OCI-LY1 (cell line): ENCODE measurements at regions not wholly inside any gene's neighbourhood (a gene's known extent, or its start where the extent isn't known, plus 50 kb on each side); places are given as distances from the start of the nearest gene placed in this dataset.
"Not testable (repeated sequence)": the region's sequence is repeated elsewhere in the genome, so short reads cannot be mapped to it uniquely, and the experiment has no call there.

Experiments used
- H2AFZ ChIP-seq: fragments of 200-600 bp; sonication (generic), shearing (Covaris generic); 2 replicates; pipeline ENCODE4 v1.6.0; 2014; ENCODE audit warnings: antibody characterized with exemption, mild to moderate bottlenecking, low read length
- H3F3A ChIP-seq: fragments of 200-600 bp; sonication (generic), shearing (Covaris generic); 2 replicates; pipeline ENCODE4 v1.6.0; 2014; ENCODE audit warnings: mild to moderate bottlenecking, antibody characterized with exemption, low read length, moderate library complexity; ENCODE audit not compliant: insufficient read depth
- H3K27ac ChIP-seq: fragments of 200-600 bp; sonication (generic); 2 replicates; pipeline ENCODE4 v1.5.1; 2014; ENCODE audit warnings: low read length, mixed run types, mild to moderate bottlenecking, low read depth; ENCODE audit not compliant: poor library complexity, severe bottlenecking
- H3K27me3 ChIP-seq: fragments of 200-600 bp; sonication (generic); 2 replicates; pipeline ENCODE4 v1.6.0; 2014; ENCODE audit warnings: antibody characterized with exemption, mild to moderate bottlenecking, low read length, moderate library complexity; ENCODE audit not compliant: insufficient read depth
- H3K36me3 ChIP-seq: fragments of 200-600 bp; sonication (generic); 2 replicates; pipeline ENCODE4 v1.6.1; 2014; ENCODE audit warnings: mild to moderate bottlenecking, antibody characterized with exemption, low read length, moderate library complexity, mixed read lengths; ENCODE audit not compliant: insufficient read depth
- H3K4me1 ChIP-seq: fragments of 200-600 bp; sonication (generic); 2 replicates; pipeline ENCODE4 v1.5.1; 2014; ENCODE audit warnings: mild to moderate bottlenecking, low read length, moderate library complexity; ENCODE audit not compliant: insufficient read depth, severe bottlenecking
- H3K4me2 ChIP-seq: fragments of 200-600 bp; sonication (generic), shearing (Covaris generic); 2 replicates; pipeline ENCODE4 v1.6.1; 2014; ENCODE audit warnings: low read length
- H3K4me3 ChIP-seq: fragments of 200-600 bp; sonication (generic); 2 replicates; pipeline ENCODE4 v1.5.1; 2014; ENCODE audit warnings: low read length, low read depth, mild to moderate bottlenecking, mixed read lengths; ENCODE audit not compliant: poor library complexity, severe bottlenecking
- H3K79me2 ChIP-seq: fragments of 200-600 bp; shearing (Covaris generic); 2 replicates; pipeline ENCODE4 v1.6.1; 2016; ENCODE audit warnings: mixed run types, low read length, mixed read lengths; ENCODE audit not compliant: insufficient read depth
- H3K9ac ChIP-seq: fragments of 200-600 bp; sonication (generic), shearing (Covaris generic); 2 replicates; pipeline ENCODE4 v1.6.1; 2014; ENCODE audit warnings: mild to moderate bottlenecking, low read length, mixed read lengths
- H3K9me2 ChIP-seq: fragments of 200-600 bp; sonication (generic), shearing (Covaris generic); 2 replicates; pipeline ENCODE4 v1.6.1; 2014; ENCODE audit warnings: low read depth, mild to moderate bottlenecking, low read length, mixed read lengths
- H3K9me3 ChIP-seq: fragments of 200-600 bp; shearing (Covaris generic); 2 replicates; pipeline ENCODE4 v1.6.1; 2014; ENCODE audit warnings: low read length, mixed read lengths
- H4K20me1 ChIP-seq: fragments of 200-600 bp; sonication (generic), shearing (Covaris generic); 2 replicates; pipeline ENCODE4 v1.6.0; 2016; ENCODE audit warnings: mild to moderate bottlenecking, low read length; ENCODE audit not compliant: insufficient read depth
- EZH2 ChIP-seq: fragments of 200-600 bp; sonication (generic), shearing (Covaris generic); IDR thresholded peaks from 2 replicates; pipeline ENCODE4 v1.8.0; 2017; ENCODE audit warnings: borderline replicate concordance, mixed run types, mild to moderate bottlenecking, antibody characterized with exemption, low read length, moderate library complexity, mixed read lengths
- TF ChIP-seq, protein P1 (sequence below): fragments of 200-600 bp; sonication (generic), shearing (Covaris generic); IDR thresholded peaks from 2 replicates; pipeline ENCODE4 v1.5.1; 2017; ENCODE audit warnings: mild to moderate bottlenecking, antibody characterized with exemption, low read length, moderate library complexity, mixed read lengths

DNA sequence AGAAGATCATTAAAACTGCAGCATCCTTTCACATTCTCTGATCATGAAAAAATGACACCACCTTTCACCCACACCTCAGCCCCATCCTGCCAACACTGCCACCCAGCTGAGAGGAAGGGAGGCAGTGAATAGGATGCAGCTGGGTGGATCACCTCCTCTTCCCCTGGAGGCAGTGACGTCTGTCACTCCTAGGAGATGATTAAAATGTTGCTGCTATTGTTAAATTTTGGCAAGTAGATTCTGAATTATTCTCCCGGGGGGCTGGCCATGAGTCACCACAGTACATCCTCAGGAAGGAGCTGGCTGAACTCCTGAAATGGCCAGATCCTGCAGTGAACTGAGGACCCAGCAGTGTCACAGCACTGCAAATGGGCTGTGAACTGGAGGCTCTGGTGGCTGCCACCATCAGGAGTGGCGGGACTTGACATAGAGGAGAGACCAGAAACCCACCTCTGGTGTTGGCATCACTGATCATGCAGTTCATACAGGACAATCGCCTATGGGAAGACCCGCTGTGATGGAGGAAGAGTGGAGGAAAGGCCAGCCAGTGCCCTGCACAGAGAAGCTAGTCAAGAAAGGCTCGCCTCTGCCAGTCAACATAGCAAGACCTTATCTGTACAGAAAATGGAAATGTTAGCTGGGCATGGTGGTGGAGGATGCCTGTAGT is 199.1 kb downstream of the FAM43A start:
- no peaks in the 10 kb centered on the region for H3K36me3 ChIP-seq
- no peak overlapping the region for H3K4me2 ChIP-seq
- no peak overlapping the region for H3K4me3 ChIP-seq
- no peaks in the 10 kb centered on the region for H3K79me2 ChIP-seq
- no peaks in the 10 kb centered on the region for H3K9me2 ChIP-seq
- H2AFZ ChIP-seq, result no peak overlapping the region
- TF ChIP-seq EZH2, result no peak
- TF ChIP-seq, protein P1, sequence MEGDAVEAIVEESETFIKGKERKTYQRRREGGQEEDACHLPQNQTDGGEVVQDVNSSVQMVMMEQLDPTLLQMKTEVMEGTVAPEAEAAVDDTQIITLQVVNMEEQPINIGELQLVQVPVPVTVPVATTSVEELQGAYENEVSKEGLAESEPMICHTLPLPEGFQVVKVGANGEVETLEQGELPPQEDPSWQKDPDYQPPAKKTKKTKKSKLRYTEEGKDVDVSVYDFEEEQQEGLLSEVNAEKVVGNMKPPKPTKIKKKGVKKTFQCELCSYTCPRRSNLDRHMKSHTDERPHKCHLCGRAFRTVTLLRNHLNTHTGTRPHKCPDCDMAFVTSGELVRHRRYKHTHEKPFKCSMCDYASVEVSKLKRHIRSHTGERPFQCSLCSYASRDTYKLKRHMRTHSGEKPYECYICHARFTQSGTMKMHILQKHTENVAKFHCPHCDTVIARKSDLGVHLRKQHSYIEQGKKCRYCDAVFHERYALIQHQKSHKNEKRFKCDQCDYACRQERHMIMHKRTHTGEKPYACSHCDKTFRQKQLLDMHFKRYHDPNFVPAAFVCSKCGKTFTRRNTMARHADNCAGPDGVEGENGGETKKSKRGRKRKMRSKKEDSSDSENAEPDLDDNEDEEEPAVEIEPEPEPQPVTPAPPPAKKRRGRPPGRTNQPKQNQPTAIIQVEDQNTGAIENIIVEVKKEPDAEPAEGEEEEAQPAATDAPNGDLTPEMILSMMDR, result no peak
- H3K9ac ChIP-seq, result no peak overlapping the region
- H4K20me1 ChIP-seq, result no peaks in the 10 kb centered on the region
- H3K27ac ChIP-seq, result no peak overlapping the region
- H3K27me3 ChIP-seq, result peaks cover 13% of the 10 kb centered on the region; the same call in 1 of the 2 replicates
- no peaks in the 10 kb centered on the region for H3F3A ChIP-seq
- H3K4me1 ChIP-seq, result no peaks in the 10 kb centered on the region
- H3K9me3 ChIP-seq, result peaks cover 3% of the 10 kb centered on the region; the same call in 1 of the 2 replicates

- H3K4me1 ChIP-seq, result no peaks in the 10 kb centered on the region
- H3K27ac ChIP-seq, result no peak overlapping the region
- H3K79me2 ChIP-seq, result no peaks in the 10 kb centered on the region
- no peaks in the 10 kb centered on the region for H3K36me3 ChIP-seq
- no peak overlapping the region for H3K9ac ChIP-seq
- no peak overlapping the region for H3K4me2 ChIP-seq
- no peaks in the 10 kb centered on the region for H3F3A ChIP-seq
- H4K20me1 ChIP-seq, result no peaks in the 10 kb centered on the region
- no peaks in the 10 kb centered on the region for H3K9me2 ChIP-seq
- no peak for TF ChIP-seq EZH2
- TF ChIP-seq, protein P1, result no peak
- H2AFZ ChIP-seq, result no peak overlapping the region
- H3K4me3 ChIP-seq, result no peak overlapping the region
- peaks cover 3% of the 10 kb centered on the region; the same call in 1 of the 2 replicates for H3K9me3 ChIP-seq
- H3K27me3 ChIP-seq, result peaks cover 13% of the 10 kb centered on the region; the same call in 1 of the 2 replicates
Observed at GRCh38 chr3:194885766-194886165, 200.1 kb downstream of the FAM43A start.

GRCh38 chr3:194886836-194887235 is 201.2 kb downstream of the FAM43A start:
- no peaks in the 10 kb centered on the region for H3K4me1 ChIP-seq
- no peaks in the 10 kb centered on the region for H3K36me3 ChIP-seq
- no peak overlapping the region for H3K4me2 ChIP-seq
- H3K9me2 ChIP-seq, result no peaks in the 10 kb centered on the region
- H3K27me3 ChIP-seq, result peaks cover 9% of the 10 kb centered on the region; the same call in 1 of the 2 replicates
- H3K79me2 ChIP-seq, result no peaks in the 10 kb centered on the region
- H3K9ac ChIP-seq, result no peak overlapping the region
- TF ChIP-seq EZH2, result no peak
- TF ChIP-seq, protein P1, result no peak
- H3K4me3 ChIP-seq, result no peak overlapping the region
- H3K9me3 ChIP-seq, result peaks cover 3% of the 10 kb centered on the region; the same call in 1 of the 2 replicates
- no peaks in the 10 kb centered on the region for H3F3A ChIP-seq
- no peaks in the 10 kb centered on the region for H4K20me1 ChIP-seq
- H3K27ac ChIP-seq, result no peak overlapping the region
- H2AFZ ChIP-seq, result no peak overlapping the region

DNA sequence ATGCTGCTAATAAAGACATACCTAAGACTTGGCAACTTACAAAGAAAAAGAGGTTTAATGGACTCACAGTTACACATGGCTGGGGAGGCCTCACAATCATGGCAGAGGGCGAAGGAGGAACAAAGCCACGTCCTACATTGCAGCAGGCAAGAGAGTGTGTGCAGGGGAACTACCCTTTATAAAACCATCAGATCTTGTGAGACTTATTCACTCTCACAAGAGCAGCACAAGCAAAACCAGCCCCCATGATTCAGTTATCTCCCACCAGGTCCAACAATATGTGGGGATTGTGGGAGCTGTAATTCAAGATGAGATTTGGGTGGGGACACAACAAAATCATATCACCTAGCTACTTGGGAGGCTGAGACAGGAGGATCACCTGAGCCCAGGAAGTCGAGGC is 202.4 kb downstream of the FAM43A start:
- not testable (repeated sequence) for H3K9ac ChIP-seq, H3K27me3 ChIP-seq, H3K9me3 ChIP-seq, H3K27ac ChIP-seq, H3K36me3 ChIP-seq, H3K79me2 ChIP-seq, H3K4me3 ChIP-seq, H4K20me1 ChIP-seq, H2AFZ ChIP-seq, H3K9me2 ChIP-seq, H3K4me1 ChIP-seq, H3K4me2 ChIP-seq, H3F3A ChIP-seq
